Left ventricle myocardium superior (tissue), 1 donor: ENCODE measurements at regions not wholly inside any gene's neighbourhood (a gene's known extent, or its start where the extent isn't known, plus 50 kb on each side); places are given as distances from the start of the nearest gene placed in this dataset.

ENCODE experiments used
- ATAC-seq: fragments of 200-7000 bp; cut with Tn5 transposase; one replicate; pipeline ENCODE4 v1.9.1; 2020; ENCODE audit warnings: mild to moderate bottlenecking, moderate library complexity
- DNase-seq: peaks from one replicate; pipeline ENCODE4 v3.0.0-alpha.2; 2020
- intact Hi-C: fragments of 100-400 bp; cut with micrococcal nuclease; formaldehyde crosslinking; loops from one replicate; pipeline ENCODE4 v1.11.0; 2022
- donor health status: DM: no; HTN: yes; CAD: no; lungs with severe emphysema.

GRCh38 chr3:72379500-72380187 is 468.6 kb downstream of the SHQ1 start:
- intact Hi-C loops = no loop called here
- DNase-seq (no peak), ATAC-seq (peak; percentile 24)

GRCh38 chr3:72378287-72378686 is 470.0 kb downstream of the SHQ1 start:
- ATAC-seq (no peak), DNase-seq (no peak)
- intact Hi-C loops = no loop called here

- intact Hi-C loops = no loop called here
- DNase-seq = no peak
- no peak for ATAC-seq
Observed at GRCh38 chr3:72376956-72377710, 471.1 kb downstream of the SHQ1 start.

- intact Hi-C loops = no loop called here
- ATAC-seq = no peak
- DNase-seq = no peak
Observed at GRCh38 chr3:72375237-72376076, 472.8 kb downstream of the SHQ1 start.

- intact Hi-C loops = no loop called here
- DNase-seq (no peak), ATAC-seq (no peak)
Observed at GRCh38 chr3:72373139-72373538, 475.1 kb downstream of the SHQ1 start.

GRCh38 chr3:72372161-72372560 is 476.1 kb downstream of the SHQ1 start:
- intact Hi-C loops = no loop called here
- DNase-seq (no peak), ATAC-seq (no peak)

GRCh38 chr3:72371431-72371830 is 476.8 kb downstream of the SHQ1 start:
- intact Hi-C loops = no loop called here
- no peak for ATAC-seq
- DNase-seq = no peak

- no peak for ATAC-seq
- intact Hi-C loops = no loop called here
Observed at GRCh38 chr3:72370947-72371346, 477.3 kb downstream of the SHQ1 start.

GRCh38 chr3:72369681-72370080 is 478.6 kb downstream of the SHQ1 start:
- ATAC-seq = no peak
- intact Hi-C loops = no loop called here
- DNase-seq = no peak

More at GRCh38 chr3:72370947-72371346, 477.3 kb downstream of the SHQ1 start:
- no peak for DNase-seq

GRCh38 chr3:72368331-72368975 is 479.8 kb downstream of the SHQ1 start:
- ATAC-seq = no peak
- DNase-seq = no peak
- intact Hi-C loops = no loop called here

GRCh38 chr3:72361990-72362389 is 486.3 kb downstream of the SHQ1 start:
- intact Hi-C loops = no loop called here
- DNase-seq (no peak), ATAC-seq (no peak)

- ATAC-seq (no peak), DNase-seq (no peak)
- intact Hi-C loops = no loop called here
Observed at GRCh38 chr3:72359743-72360142, 488.5 kb downstream of the SHQ1 start.

- DNase-seq (no peak), ATAC-seq (no peak)
- intact Hi-C loops = no loop called here
Observed at GRCh38 chr3:72355168-72355567, 493.1 kb downstream of the SHQ1 start.

- DNase-seq (no peak), ATAC-seq (no peak)
Observed at GRCh38 chr3:72354486-72354885, 493.8 kb downstream of the SHQ1 start.

GRCh38 chr3:72353236-72354128 is 494.8 kb downstream of the SHQ1 start:
- intact Hi-C loops = no loop called here
- ATAC-seq (no peak), DNase-seq (no peak)

More at GRCh38 chr3:72354486-72354885, 493.8 kb downstream of the SHQ1 start:
- intact Hi-C loops = no loop called here

- ATAC-seq = no peak
- no peak for DNase-seq
- intact Hi-C loops = no loop called here
Observed at GRCh38 chr3:72352176-72352575, 496.1 kb downstream of the SHQ1 start.

GRCh38 chr3:72351536-72351935 is 496.7 kb downstream of the SHQ1 start:
- ATAC-seq (no peak), DNase-seq (no peak)
- intact Hi-C loops = no loop called here

- DNase-seq = no peak
- intact Hi-C loops = no loop called here
- no peak for ATAC-seq
Observed at GRCh38 chr3:72350761-72351505, 497.3 kb downstream of the SHQ1 start.
